ENCODE measurements at regions not wholly inside any gene's neighbourhood (a gene's known extent, or its start where the extent isn't known, plus 50 kb on each side); places are given as distances from the start of the nearest gene placed in this dataset.

DNA sequence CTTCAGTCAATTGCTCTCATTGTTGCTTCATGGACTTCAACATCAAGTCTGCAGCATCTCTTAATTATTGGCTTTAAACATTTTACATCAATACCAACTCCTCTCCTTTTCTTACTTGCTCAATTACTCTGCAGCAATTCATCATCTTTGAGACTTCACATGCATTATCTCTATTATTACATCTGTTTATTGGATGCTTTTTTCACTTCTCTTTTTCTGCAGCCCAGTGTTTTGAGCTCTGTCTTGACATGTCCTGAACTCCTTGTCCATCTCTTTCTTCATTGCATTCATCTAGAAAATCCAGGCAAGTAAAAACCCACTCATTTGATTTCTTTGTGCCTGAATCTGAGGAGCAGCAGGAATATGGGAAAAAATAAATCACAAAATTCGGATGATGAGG is 647.9 kb downstream of the PLCL1 start:
- intact Hi-C loops (cut with DNase I, micrococcal nuclease), result no loop called here
- H3K27ac Mint-ChIP-seq, result no peak overlapping the region
- CTCF ChIA-PET, result no interaction called here

DNA sequence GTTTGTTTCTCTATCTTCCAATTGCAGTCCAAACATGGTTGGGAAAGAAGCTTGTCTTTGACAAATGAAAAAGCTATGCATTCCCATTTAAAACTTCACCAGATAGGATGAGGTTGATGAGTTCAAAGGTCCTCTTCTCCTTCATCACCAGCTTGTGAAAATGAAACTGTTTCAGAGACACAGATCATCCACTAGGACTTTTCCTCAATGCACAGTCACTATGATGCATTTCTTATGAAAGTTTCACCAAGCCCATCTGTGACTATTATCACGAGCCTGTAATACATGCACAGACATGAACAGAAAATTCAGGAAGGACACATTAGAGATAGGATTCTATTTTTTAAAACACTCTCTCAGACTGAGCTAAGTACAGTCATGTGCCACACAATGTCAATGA is 644.4 kb downstream of the PLCL1 start:
- intact Hi-C loops (cut with DNase I, micrococcal nuclease), result no loop called here
- no peaks in the 10 kb centered on the region for H3K36me3 Mint-ChIP-seq (ENCODE audit: low read depth)
- Histone ChIP-seq H3K27me3 (ENCODE audit: control insufficient read depth in 1 of 2, insufficient read depth in 2 of 2, low read length in 2 of 2) (no peaks in the 10 kb centered on the region), H3K4me1 (ENCODE audit: insufficient read depth, low read length) (no peaks in the 10 kb centered on the region), H3K27ac (ENCODE audit: low read depth in 1 of 2, low read length in 2 of 2) (no peak overlapping the region), H3K4me3 (ENCODE audit: low read length) (no peak overlapping the region), H3K36me3 (ENCODE audit: insufficient read depth, low read length) (no peaks in the 10 kb centered on the region), H3K9me3 (ENCODE audit: control insufficient read depth in 1 of 2, insufficient read depth in 1 of 2, low read length in 2 of 2) (no peaks in the 10 kb centered on the region)
- TF ChIP-seq, protein P1, sequence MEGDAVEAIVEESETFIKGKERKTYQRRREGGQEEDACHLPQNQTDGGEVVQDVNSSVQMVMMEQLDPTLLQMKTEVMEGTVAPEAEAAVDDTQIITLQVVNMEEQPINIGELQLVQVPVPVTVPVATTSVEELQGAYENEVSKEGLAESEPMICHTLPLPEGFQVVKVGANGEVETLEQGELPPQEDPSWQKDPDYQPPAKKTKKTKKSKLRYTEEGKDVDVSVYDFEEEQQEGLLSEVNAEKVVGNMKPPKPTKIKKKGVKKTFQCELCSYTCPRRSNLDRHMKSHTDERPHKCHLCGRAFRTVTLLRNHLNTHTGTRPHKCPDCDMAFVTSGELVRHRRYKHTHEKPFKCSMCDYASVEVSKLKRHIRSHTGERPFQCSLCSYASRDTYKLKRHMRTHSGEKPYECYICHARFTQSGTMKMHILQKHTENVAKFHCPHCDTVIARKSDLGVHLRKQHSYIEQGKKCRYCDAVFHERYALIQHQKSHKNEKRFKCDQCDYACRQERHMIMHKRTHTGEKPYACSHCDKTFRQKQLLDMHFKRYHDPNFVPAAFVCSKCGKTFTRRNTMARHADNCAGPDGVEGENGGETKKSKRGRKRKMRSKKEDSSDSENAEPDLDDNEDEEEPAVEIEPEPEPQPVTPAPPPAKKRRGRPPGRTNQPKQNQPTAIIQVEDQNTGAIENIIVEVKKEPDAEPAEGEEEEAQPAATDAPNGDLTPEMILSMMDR (IDR thresholded peaks at IDR 0.05), result no peak
- H3K4me3 Mint-ChIP-seq, result no peak overlapping the region
- POLR2A ChIA-PET, result no interaction called here
- no peaks in the 10 kb centered on the region for H3K4me1 Mint-ChIP-seq (ENCODE audit: low read depth)
- peaks cover 9% of the 10 kb centered on the region for H3K27me3 Mint-ChIP-seq
- no peak overlapping the region for H3K27ac Mint-ChIP-seq
- H3K9me3 Mint-ChIP-seq, result no peaks in the 10 kb centered on the region
- DNase-seq (no peak), ATAC-seq (ENCODE audit: poor library complexity) (no peak)
- CTCF ChIA-PET, result no interaction called here

More for the DNA sequence above, 647.9 kb downstream of the PLCL1 start:
- H3K4me3 Mint-ChIP-seq, result no peak overlapping the region
- Histone ChIP-seq H3K36me3 (ENCODE audit: insufficient read depth, low read length) (no peaks in the 10 kb centered on the region), H3K27ac (ENCODE audit: low read depth in 1 of 2, low read length in 2 of 2) (no peak overlapping the region), H3K4me1 (ENCODE audit: insufficient read depth, low read length) (no peaks in the 10 kb centered on the region), H3K27me3 (ENCODE audit: control insufficient read depth in 1 of 2, insufficient read depth in 2 of 2, low read length in 2 of 2) (no peaks in the 10 kb centered on the region), H3K9me3 (ENCODE audit: control insufficient read depth in 1 of 2, insufficient read depth in 1 of 2, low read length in 2 of 2) (no peaks in the 10 kb centered on the region), H3K4me3 (ENCODE audit: low read length) (no peak overlapping the region)
- no peak for ATAC-seq (ENCODE audit: poor library complexity)
- POLR2A ChIA-PET, result interaction anchor here (0.6 kb wide), 1 partner anchor 31 kb away, joined by 3 read pairs; no protein-coding TSS in a partner anchor
- H3K9me3 Mint-ChIP-seq, result peaks cover 2% of the 10 kb centered on the region
- no peaks in the 10 kb centered on the region for H3K36me3 Mint-ChIP-seq (ENCODE audit: low read depth)
- TF ChIP-seq, protein P1 (IDR thresholded peaks at IDR 0.05), result no peak
- peaks cover 8% of the 10 kb centered on the region for H3K27me3 Mint-ChIP-seq
- DNase-seq, result no peak
- H3K4me1 Mint-ChIP-seq (ENCODE audit: low read depth), result no peaks in the 10 kb centered on the region

DNA sequence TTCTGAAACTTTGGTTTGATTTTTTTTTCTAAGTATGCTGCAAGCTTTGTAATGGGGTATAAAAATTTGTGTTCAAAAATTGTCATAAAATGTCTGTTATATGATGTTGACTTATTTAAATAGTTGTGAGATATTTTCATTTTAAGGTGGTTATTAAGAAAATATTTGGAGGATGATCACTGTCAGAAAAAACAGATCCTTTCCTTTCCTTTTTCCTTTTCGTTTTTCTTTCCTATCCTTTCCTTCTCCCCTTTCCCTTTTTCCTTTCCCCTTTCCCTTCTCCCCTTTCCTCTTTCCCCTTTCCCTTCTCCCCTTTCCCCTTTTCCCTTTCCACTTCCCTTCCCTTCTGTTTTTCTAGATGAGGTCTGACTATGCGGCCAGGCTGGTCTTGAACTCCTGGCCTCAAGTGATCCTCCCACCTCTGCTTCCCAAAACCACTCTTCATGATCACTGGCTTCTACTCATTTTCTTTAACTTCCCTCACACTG is 640.5 kb downstream of the PLCL1 start:
- H3K36me3 Mint-ChIP-seq (ENCODE audit: low read depth), result no peaks in the 10 kb centered on the region
- H3K9me3 ChIP-seq (ENCODE audit: control insufficient read depth in 1 of 2, insufficient read depth in 1 of 2, low read length in 2 of 2), result no peaks in the 10 kb centered on the region
- no peaks in the 10 kb centered on the region for H3K36me3 ChIP-seq (ENCODE audit: insufficient read depth, low read length)
- H3K4me3 Mint-ChIP-seq, result no peak overlapping the region
- intact Hi-C loops (cut with DNase I, micrococcal nuclease), result no loop called here
- H3K27me3 Mint-ChIP-seq, result peaks cover 9% of the 10 kb centered on the region
- no peak overlapping the region for H3K27ac ChIP-seq (ENCODE audit: low read depth in 1 of 2, low read length in 2 of 2)
- ChIA-PET CTCF (no interaction called here), POLR2A (no interaction called here)
- H3K27ac Mint-ChIP-seq, result no peak overlapping the region
- H3K4me1 Mint-ChIP-seq (ENCODE audit: low read depth), result no peaks in the 10 kb centered on the region
- TF ChIP-seq, protein P1 (IDR thresholded peaks at IDR 0.05), result no peak
- peaks cover 0 to 6% of the 10 kb centered on the region in 2 experiments for H3K27me3 ChIP-seq (ENCODE audit: control insufficient read depth in 1 of 2, insufficient read depth in 2 of 2, low read length in 2 of 2)
- DNase-seq, result no peak
- H3K4me3 ChIP-seq (ENCODE audit: low read length), result no peak overlapping the region
- no peaks in the 10 kb centered on the region for H3K4me1 ChIP-seq (ENCODE audit: insufficient read depth, low read length)
- H3K9me3 Mint-ChIP-seq, result no peaks in the 10 kb centered on the region
- no peak for ATAC-seq (ENCODE audit: poor library complexity)
